ENCODE measurements at regions not wholly inside any gene's neighbourhood (a gene's known extent, or its start where the extent isn't known, plus 50 kb on each side); places are given as distances from the start of the nearest gene placed in this dataset.

GRCh38 chr7:113625494-113626102 is 293.2 kb downstream of the PPP1R3A start:
- TF ChIP-seq CTCF (IDR thresholded peaks at IDR 0.05) (no peak), EP300 (IDR thresholded peaks at IDR 0.05) (no peak), POLR2AphosphoS5 (IDR thresholded peaks at IDR 0.05) (no peak)

Measured in esophagus muscularis mucosa (tissue), 4 donors.